Smooth muscle cell of the brain vasculature (primary cell): ENCODE measurements at regions not wholly inside any gene's neighbourhood (a gene's known extent, or its start where the extent isn't known, plus 50 kb on each side); places are given as distances from the start of the nearest gene placed in this dataset.

Source experiments
- DNase-seq: peaks from one replicate; pipeline ENCODE4 v3.0.0-alpha.2; 2012; ENCODE audit warnings: low read depth, low spot score

DNA sequence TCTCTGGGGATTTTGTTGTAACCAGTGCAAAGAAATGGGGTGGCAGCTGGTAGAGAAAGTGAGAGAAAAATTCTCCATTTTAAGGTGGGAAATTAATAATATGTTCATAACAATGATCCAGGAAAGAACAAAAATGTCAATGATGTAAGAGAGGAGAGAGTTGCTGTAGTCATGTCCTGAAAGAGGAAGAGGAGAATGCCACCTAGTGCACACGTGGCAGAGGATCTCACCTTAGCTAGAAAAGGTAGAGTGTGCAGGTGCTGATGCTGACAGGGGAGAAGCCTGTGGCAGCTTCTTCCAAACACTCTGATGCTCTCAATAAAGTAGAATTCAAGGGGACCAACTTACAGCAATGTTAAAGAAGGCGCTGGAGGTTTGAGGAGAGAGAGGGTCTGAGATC, 282.9 kb upstream of the PKDCC start:
- no peak for DNase-seq

DNA sequence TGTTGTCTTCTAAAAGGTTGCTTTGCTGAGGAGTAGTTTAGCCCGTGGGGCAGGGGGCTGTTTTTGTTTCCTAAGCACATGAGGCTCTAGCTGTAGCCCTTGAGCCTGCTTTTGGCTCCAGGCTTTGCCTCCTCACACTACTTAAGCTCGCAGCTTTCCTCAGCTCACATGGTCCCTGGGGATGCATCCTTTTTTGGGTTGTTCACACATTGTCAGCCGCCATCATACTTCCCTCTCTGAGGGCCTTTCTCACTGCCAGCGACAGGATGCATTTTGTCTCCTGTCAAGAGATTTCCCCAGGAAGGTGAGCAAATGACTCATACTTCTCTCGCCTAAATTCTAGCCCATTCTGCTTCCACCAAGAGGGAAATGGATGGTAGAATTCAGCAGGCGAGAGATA, 279.5 kb upstream of the PKDCC start:
- no peak for DNase-seq

DNA sequence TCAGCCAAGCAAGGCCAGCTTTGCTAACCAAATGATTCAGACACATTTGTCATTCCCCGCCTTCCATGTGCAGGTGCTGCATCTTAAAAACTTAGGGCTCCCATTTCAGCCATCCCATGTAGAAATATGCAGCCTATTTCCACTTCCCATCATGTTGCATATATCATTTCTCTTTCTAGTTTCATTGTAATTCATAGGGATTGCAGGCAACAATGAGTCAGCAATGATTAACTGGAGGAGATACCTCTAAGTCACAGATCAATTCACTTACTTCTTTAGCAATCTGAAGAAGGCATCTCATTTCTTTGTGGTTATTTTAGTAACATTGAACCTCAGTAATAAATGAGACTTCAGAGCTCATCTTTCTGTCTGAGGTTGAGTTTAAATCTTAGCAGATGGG, 276.1 kb upstream of the PKDCC start:
- no peak for DNase-seq

DNA sequence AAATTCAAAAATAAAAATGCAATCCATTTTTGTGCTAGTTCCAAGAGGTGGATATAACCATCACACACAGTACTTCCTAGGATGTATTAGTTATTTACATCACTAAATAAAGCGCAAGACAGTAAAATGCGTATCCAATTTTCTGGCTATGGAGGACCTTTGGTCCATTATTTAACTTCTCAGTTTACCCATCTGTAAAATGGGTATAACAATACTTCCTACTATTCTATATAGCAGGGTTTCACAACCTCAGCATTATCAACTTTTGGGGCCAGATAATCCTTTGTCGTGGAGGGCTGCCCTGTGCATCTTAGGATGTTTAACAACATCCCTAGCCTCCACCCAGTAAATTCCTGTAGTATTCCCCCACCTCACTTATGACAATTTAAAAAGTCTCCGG, 275.1 kb upstream of the PKDCC start:
- no peak for DNase-seq

DNA sequence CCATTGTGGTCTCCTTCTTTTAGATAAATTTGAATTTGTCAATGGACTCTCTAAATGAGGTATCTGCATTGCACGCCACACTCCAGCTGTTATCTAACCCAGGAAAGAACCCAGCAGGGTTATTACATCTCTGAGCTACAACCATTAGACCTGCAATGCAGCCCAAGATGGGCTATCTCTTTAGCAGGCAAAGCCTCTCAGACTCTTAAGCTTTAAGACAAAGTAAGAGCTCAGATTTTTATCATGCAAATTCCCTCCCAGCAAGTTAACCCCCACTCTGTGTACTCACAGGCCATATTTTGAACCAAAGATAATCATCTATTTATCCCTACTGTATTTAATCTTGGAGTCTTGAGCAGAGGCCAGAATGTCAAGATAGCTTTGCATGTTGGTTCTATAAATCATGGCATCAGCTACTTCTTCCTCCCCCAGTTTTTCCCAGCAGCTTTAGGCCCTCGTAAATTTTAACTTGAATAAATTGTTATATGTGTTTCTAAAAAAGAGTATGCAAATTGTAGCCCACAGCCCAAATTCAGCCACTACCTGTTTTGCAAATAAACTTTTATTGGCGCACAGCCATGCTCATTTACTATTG, 273.7 kb upstream of the PKDCC start:
- no peak for DNase-seq

DNA sequence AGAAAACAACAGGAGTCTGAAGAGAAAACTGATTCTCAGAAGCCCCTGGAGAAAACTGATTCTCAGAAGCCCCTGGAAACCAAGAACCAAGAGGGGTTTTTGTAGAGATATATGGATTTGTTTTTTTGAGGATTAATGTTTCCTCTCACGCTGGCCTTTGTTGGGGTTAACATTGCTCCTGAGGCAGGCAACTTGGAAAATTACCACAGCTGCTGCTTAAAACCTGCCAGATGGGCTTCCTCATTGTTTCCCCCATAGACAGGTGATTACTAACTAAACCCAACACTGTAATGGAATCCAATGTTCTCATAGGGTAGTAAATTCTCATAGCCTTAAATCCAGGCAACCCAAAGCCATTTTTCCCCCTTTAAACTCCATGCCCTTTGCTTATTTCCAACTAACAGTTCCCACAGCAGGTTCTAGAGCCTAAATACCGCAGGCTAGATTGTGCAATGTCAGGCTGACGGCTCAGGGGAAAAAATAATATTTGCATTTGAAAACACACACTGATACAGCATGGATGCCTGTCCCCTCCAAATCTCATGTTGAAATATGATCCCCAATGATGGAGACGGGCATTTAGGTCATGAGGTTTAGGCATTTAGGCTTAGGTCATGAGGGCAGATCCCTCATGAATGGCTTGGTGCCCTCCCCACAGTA, 272.3 kb upstream of the PKDCC start:
- DNase-seq, result no peak

DNA sequence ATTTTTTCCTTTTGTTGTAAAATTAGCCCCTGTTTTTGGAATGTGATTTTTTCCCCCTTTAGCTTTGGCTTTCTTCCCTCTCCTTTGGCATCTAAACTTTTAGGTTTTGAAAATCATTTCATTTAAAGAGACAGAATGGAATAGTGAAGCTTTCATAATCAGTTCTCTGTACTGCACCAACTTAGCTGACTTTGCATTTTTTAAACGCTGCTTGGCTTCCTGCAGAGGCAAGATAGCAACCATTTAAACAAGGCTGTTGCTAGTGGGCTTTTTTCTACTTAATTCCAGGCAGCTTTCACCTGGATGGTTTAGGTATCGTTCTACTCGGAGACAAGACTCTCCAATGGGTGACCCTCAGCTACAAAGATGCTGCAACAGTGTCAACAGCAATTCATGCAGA, 267.9 kb upstream of the PKDCC start:
- DNase-seq, result no peak

DNA sequence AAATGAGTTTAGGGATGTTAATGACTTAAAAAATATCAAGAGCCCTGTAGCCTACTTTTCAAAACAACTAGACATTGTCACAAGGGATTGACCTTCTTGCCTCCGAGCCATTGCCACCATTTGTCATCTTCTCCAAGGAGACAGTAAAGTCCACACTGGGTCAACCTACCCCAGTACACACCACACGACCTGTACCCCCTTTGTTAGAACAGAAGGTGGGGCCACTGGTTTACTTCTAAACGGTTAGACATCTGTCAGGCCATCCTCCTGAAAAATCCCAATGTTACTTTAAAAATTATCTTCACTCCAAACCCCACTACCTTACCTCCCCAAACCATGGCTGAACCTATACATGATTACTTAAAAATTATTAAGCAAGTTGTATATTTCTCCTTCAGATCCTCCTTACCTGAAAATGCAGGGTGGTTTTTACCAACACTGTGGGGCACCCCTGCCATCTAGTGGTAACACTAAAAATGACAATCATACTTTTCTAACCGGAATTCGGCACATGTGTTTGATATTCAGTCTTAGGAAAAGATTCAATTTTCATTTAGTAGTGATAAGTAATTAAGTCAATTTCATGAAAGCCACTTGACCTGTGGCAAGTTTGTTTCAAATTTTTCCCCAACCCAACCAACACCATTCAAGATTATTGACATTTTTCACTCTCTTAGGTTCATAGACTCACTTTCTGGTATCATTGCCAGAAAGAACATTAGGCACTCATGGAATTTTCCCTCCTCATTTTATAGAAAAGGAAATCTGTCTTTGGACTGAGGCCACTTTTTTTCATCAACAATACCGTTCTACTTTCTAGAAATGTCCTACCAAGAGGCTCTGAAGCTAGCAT, 265.3 kb upstream of the PKDCC start:
- peak; percentile 15 for DNase-seq

DNA sequence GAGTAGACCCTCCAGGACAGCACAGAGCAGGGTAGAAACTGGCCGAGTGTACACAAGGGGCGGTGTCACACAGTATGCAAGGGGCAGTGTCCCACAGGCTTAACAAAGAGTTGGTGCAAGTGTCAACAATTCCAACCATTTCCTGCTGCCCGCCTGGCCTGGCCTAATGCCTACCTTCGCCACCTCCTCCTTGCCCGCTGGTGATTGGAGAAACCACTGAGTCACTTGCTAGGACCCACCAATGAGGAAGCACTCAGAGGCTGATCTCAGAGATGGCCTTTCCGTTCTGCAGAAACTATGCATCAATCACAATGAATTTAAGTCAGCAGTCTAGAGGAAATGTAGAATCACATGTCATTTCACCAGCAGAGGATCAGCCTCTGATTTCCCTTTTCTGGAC, 263.3 kb upstream of the PKDCC start:
- no peak for DNase-seq

DNA sequence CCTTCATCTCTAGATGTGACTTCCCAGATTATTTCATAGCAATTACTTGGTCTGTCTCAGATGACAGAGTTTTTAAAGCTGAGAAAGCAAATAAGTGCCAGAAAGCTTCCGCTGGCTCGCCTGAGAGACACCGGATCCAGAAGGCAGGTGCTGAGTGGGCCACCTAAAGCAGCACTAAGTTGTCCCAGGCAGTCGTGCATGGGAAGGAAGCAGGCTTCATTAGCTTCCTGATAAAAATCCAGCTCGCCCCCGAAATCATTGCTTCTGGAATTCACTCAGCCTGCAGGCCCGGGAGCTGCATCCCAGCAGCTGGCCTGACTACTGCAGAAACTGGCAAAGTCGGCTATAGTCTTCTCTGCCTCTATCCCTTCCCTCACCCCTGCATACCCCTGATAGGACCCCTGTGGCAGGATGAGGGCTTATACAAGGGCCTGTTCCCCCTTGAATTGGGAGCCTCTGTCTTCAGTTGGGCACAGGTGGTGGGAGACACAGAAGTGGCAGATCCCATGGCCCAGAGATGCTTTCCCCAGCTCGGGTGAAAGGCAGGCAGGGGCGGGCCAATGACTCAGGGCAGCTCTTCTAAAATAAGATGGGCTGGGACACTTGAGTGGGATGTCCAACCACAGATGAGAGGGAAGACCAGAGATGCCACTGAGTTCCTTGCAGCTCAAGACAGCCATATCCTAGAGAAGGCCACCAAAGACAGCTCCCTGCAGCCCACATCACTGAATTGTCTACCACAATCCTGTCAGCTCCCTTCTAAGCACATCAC, 262.4 kb upstream of the PKDCC start:
- no peak for DNase-seq

DNA sequence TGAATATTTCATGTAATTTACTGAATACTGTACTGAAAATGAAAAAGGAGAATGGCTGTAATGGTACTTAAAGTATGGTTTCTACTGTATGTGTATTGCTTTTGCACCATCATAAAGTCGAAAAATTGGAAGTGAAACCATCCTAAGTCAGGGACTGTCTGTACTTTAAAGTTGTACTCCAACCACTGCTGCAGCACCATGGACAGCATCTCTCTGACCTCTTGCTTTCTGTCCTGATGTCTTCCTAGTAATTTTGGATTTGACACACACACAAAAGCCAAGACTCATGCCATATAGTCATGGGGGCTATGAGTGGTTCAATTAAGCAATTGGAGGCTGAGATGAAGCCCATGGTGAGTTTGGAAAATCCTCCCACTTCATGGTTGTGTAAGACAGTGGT, 256.3 kb upstream of the PKDCC start:
- DNase-seq, result peak; percentile 12

DNA sequence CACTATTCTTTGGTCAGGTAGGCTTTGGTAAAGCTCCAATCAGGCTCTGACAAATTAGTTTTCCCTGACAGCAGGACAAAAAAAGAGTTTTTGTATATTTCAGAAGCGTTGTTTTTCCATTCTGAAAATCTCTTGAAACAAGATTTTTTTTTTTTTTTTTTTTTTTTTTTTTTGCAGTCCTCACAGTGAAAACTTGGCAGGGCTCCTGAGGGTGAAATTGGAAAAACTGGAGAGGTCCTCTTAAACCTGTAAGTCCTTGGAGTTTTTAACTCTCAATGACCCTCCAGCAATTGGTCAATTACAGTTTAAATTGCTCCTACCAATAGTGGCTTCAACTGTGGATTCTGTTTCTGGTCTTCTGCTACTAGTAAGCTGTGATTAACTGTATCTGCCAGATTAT, 244.5 kb upstream of the PKDCC start:
- no peak for DNase-seq

DNA sequence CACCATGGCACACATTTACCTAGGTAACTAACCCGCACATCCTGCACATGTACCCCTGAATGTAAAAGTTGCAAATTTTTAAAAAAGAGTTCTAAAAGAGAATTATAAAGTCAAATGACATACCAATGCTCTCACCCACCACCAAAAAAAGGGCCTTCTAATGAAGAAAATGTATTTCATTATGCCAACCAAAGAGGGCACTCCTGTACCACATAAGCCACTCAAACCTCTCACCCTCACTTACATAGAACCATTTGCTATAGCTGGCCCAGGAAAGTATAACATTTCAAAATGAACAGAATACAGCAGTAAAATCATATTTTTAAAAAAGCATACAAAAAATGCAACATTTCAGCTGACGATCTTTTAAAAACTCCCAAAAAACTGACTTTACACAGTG, 241.5 kb upstream of the PKDCC start:
- DNase-seq, result no peak

DNA sequence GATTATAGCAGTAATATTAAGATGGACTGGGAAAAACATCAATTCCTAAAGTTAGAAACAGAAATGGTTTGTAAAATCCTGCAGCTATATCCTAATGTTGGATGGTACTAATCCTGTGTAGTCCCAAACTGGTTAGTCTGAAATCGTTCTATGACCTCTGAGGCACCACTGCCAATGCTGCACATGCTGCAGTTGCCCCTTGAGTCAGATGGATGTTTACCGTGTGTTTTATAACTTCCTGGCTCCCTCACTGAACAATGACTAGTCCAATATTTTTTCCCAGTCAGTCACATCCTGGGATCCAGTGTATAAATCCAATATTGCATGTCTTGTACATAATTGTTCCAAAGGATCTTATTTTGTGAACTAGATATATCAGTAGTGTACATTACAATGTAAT, 226.7 kb upstream of the PKDCC start:
- DNase-seq, result no peak

DNA sequence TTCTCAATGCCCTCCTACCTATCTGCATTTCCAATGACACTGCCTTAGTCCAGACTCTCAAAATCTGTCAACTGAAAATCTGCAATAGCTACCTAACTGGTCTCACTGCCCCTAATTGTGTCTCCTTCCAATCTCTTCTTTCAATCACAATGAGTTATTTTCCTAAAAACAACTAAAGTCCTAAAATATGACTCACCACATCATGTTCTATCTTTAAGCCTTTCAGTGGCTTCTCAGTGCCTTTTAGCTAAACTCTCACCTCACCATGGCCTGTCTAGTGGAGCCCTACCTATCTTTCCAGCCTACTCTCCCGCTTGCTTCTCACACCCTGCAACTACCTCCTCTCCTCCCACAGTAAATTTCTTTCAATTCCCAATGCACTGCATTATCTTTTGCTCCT, 220.9 kb upstream of the PKDCC start:
- DNase-seq, result no peak

DNA sequence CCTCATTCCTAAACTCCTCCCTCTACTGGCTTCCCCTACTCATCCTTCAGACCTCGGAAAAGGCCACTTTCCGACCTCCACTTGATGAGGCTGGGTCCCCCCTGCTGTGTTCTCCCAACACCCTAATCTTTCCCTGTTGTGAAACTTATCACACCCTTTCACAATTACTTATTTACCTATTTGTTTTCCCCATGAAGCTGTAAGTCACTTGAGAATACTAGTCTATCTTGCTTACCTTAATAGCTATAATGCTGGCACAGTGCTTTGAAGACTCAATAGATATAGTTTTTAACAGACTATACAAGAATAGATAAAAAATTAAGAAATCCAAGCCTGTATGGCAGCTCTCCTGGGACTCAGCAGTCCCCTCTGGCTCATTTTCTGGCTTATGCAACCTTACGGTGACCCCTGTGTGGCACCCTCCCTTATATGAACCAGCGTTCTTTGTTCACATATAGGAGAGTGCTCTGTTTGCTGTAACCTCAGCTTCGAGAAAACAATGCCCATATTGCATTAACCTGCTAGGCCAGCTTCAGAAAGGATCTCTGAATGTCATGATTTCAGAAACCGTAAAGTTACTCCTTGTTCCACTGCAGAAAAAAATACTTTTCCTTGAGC, 220.4 kb upstream of the PKDCC start:
- DNase-seq, result no peak

DNA sequence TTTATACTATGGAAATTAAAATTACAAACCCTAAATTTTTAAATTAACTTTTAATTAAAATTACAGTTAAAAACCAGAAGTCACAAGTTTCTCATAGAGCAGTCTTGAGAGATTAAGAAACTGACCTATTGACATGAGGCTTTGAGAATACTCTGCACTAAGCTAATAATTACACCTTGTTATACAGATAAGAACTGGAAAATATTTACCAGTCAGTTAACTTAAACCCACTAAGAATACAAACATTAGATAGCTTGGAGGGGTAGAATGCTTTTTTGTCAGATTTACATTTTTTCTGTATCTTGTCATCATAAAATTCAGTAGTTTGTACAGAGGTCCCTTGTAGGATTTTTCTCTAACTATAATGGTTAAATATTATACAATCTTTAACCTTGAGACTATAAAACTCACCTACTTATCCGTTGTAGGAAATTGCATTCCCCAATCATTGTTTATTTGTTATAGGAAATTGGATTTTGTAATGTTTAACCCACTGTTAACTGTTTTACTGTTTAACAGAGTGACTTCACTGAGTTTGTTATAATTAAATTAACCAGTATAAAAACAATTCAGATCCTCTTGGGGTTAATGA, 219.7 kb upstream of the PKDCC start:
- no peak for DNase-seq

DNA sequence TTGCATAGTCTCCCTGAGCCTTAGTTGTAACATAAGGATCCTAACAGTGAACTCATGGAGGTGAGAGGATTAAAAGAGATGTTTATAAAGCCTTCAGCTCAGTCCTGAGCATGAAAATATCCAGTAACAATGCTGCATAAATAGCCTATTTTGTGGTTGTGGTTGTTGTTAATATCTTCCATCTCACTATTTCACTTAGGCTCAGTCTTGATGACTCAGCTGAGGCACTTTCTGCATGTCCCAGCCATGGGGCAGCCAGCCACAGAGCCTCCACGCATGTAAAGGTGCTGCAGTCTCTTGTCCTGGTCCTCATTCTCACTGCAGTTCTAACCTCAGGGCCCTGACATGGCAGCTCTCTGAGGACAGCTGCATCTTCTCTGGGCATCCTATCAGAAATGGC, 218.8 kb upstream of the PKDCC start:
- no peak for DNase-seq

DNA sequence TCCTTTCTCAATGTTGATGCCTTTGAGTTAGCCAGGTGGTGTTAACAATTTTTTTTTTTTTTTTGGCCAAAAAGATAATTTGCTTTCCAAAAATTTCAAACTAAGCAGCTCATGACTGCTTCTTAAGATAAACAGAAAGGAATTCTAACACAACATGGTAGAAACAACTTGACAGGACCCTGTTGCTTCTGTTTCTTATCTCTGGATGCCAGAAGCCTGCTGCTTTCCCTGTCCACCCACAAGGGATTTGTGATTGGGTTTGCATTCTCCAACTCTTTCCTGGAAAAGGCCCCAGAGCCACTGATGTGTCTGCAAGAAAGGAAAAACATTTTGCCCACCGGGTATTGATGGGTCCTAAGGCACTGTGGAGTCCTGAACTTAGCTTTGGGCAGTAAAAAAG, 217.2 kb upstream of the PKDCC start:
- no peak for DNase-seq

DNA sequence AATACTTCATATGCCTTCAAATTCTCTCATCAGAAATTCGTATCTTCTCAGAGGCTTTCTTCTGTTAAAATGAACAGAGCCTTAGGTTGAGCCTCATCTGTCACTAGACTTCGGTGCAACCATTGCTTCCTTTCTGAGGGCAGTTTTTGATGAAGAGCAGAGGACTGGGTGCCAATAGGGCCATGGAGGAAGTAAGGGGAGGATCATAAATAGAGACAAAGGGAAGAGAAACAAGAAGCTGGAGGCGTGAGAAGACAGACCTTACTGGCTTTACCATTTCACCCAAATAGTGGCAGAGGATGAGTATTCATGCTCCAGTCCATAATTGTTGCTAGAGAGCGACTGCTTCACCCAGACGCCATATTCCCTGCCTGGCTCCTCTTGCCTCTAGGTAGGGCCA, 215.6 kb upstream of the PKDCC start:
- DNase-seq, result no peak

DNA sequence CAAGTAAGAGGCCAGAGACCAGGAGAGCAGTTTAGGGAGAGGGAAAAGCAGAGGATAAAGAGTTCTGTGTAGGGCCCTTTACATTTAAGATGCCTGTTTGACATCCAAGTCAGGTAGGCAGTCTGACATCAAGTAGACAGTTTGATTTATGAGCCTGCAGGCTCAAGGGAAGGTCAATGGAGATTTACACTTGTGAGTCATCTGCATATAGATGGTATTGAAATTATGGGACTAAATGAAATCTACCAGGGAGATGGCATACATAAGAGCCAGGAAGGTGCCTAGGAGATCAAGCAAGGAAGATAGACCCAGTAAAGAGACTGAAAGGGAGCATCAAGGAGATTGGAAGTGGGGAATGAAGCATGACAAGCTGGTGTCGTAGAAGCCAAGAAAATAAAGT, 212.4 kb upstream of the PKDCC start:
- DNase-seq, result no peak
